CD14-positive monocyte (primary cell): ENCODE measurements at regions not wholly inside any gene's neighbourhood (a gene's known extent, or its start where the extent isn't known, plus 50 kb on each side); places are given as distances from the start of the nearest gene placed in this dataset.

ENCODE experiments used
- DNase-seq, 3 donors: peaks; one replicate each; pipeline ENCODE4 v3.0.0-alpha.2; 2011 to 2022
- H2AFZ ChIP-seq: 2 replicates; pipeline ENCODE4 v1.6.0; 2012; ENCODE audit warnings: mild to moderate bottlenecking, low read depth, low read length, inconsistent platforms; ENCODE audit not compliant: insufficient read depth, poor library complexity, severe bottlenecking
- H3K27ac ChIP-seq, 2 donors: 1 replicate in 1 of 2; 2 replicates in 1 of 2; pipeline ENCODE4 v1.5.1; 2012 to 2013; ENCODE audit warnings: low read length in 2 of 2, control low read depth in 1 of 2, inconsistent platforms in 1 of 2, low read depth in 1 of 2, mild to moderate bottlenecking in 1 of 2
- H3K27me3 ChIP-seq, 2 donors: one replicate each; pipeline versions ENCODE4 v1.6.0 to v1.6.1; 2011 to 2013; ENCODE audit warnings: low read length in 2 of 2; ENCODE audit not compliant: control insufficient read depth in 2 of 2, insufficient read depth in 2 of 2
- H3K36me3 ChIP-seq, 2 donors: replicated peaks in 1 of 2; 1 replicate in 1 of 2; 2 replicates in 1 of 2; pipeline versions ENCODE4 v1.5.1 to v1.6.1; 2012 to 2013; ENCODE audit warnings: low read length in 2 of 2, control low read depth in 1 of 2, inconsistent platforms in 1 of 2, mild to moderate bottlenecking in 1 of 2; ENCODE audit not compliant: insufficient read depth in 2 of 2, control insufficient read depth in 1 of 2
- H3K4me1 ChIP-seq, 2 donors: 1 replicate in 1 of 2; 2 replicates in 1 of 2; pipeline versions ENCODE4 v1.5.1 to v1.6.1; 2012 to 2013; ENCODE audit warnings: low read length in 2 of 2, control low read depth in 1 of 2, inconsistent platforms in 1 of 2, mild to moderate bottlenecking in 1 of 2, moderate library complexity in 1 of 2; ENCODE audit not compliant: insufficient read depth in 2 of 2, control insufficient read depth in 1 of 2
- H3K4me2 ChIP-seq: replicated peaks from 2 replicates; pipeline ENCODE3; 2012; ENCODE audit warnings: low read length, moderate library complexity, mild to moderate bottlenecking; ENCODE audit not compliant: poor library complexity, severe bottlenecking; ENCODE audit errors: extremely low read depth
- H3K4me3 ChIP-seq, 3 experiments: fragments of 200-600 bp in 1 of 3; sonication (generic) in 1 of 3; replicated peaks in 1 of 3; 1 replicate in 2 of 3; 2 replicates in 1 of 3; pipeline ENCODE4 v1.5.1; 2011 to 2013; ENCODE audit warnings: low read length in 3 of 3, mild to moderate bottlenecking in 3 of 3, control low read depth in 2 of 3, low read depth in 2 of 3, inconsistent platforms in 1 of 3, moderate library complexity in 1 of 3
- H3K79me2 ChIP-seq: 2 replicates; pipeline ENCODE4 v1.6.0; 2012; ENCODE audit warnings: mild to moderate bottlenecking, control low read depth, inconsistent platforms, low read length, moderate library complexity; ENCODE audit not compliant: insufficient read depth
- H3K9ac ChIP-seq: 2 replicates; pipeline ENCODE4 v1.6.0; 2017; ENCODE audit warnings: low read length, mild to moderate bottlenecking; ENCODE audit not compliant: insufficient read depth, poor library complexity, severe bottlenecking
- H3K9me3 ChIP-seq, 2 donors: replicated peaks in 1 of 2; 1 replicate in 1 of 2; 2 replicates in 1 of 2; pipeline versions ENCODE4 v1.5.1 to v1.6.1; 2012 to 2013; ENCODE audit warnings: low read length in 2 of 2, control low read depth in 1 of 2; ENCODE audit not compliant: control insufficient read depth in 1 of 2, insufficient read depth in 1 of 2
- H4K20me1 ChIP-seq: 2 replicates; pipeline ENCODE4 v1.6.0; 2012; ENCODE audit warnings: mild to moderate bottlenecking, low read length, control low read depth, moderate library complexity; ENCODE audit not compliant: insufficient read depth
- H3K27ac Mint-ChIP-seq, 7 donors: one replicate each; pipeline ENCODE4 v1.8.0; 2020; ENCODE audit warnings: mild to moderate bottlenecking in 7 of 7, mixed read lengths in 7 of 7, moderate library complexity in 6 of 7, inconsistent platforms in 2 of 7
- H3K27me3 Mint-ChIP-seq, 3 donors: one replicate each; pipeline ENCODE4 v1.8.0; 2021 to 2022; ENCODE audit warnings: low read depth in 3 of 3, mild to moderate bottlenecking in 3 of 3, mixed read lengths in 3 of 3, moderate library complexity in 3 of 3, inconsistent platforms in 1 of 3
- H3K36me3 Mint-ChIP-seq, 2 donors: one replicate each; pipeline ENCODE4 v1.8.0; 2020; ENCODE audit warnings: mixed read lengths in 2 of 2, inconsistent platforms in 1 of 2, mild to moderate bottlenecking in 1 of 2
- H3K4me1 Mint-ChIP-seq: one replicate; pipeline ENCODE4 v1.8.0; 2020; ENCODE audit warnings: mild to moderate bottlenecking, mixed read lengths
- H3K4me3 Mint-ChIP-seq, 2 donors: one replicate each; pipeline ENCODE4 v1.8.0; 2020; ENCODE audit warnings: mild to moderate bottlenecking in 2 of 2, mixed read lengths in 2 of 2, moderate library complexity in 1 of 2
- H3K9me3 Mint-ChIP-seq, 7 donors: one replicate each; pipeline ENCODE4 v1.8.0; 2020 to 2022; ENCODE audit warnings: mixed read lengths in 7 of 7, mild to moderate bottlenecking in 6 of 7, moderate library complexity in 6 of 7, inconsistent platforms in 2 of 7
- CTCF ChIP-seq: fragments of 200-600 bp; IDR thresholded peaks from one replicate; pipeline ENCODE4 v1.8.0; 2022; ENCODE audit warnings: antibody characterized with exemption, mild to moderate bottlenecking
- WGBS: methylation state at CpG from one replicate; pipeline ENCODE4 v1.1.5; 2013; ENCODE audit warnings: missing lambda C conversion rate; ENCODE audit not compliant: insufficient coverage; 5-methylcytosine and 5-hydroxymethylcytosine counted together
- intact Hi-C, 2 donors: fragments of 100-400 bp; cut with micrococcal nuclease; formaldehyde crosslinking; loops; one replicate each; pipeline versions ENCODE4 v1.15.0 to v1.15.1; 2023

- H3K36me3 ChIP-seq = no peaks in the 10 kb centered on the region
- Mint-ChIP-seq H3K36me3 (no peaks in the 10 kb centered on the region), H3K9me3 (peaks cover 0 to under 1% (median 0%) of the 10 kb centered on the region in 7 donors), H3K4me1 (peaks cover 39% of the 10 kb centered on the region), H3K27me3 (peaks cover 0 to 9% (median 5%) of the 10 kb centered on the region in 3 donors), H3K4me3 (no peak overlapping the region), H3K27ac (no peak overlapping the region)
- no peak overlapping the region for H3K4me3 ChIP-seq
- H3K9me3 ChIP-seq = no peaks in the 10 kb centered on the region
- no peaks in the 10 kb centered on the region for H3K27me3 ChIP-seq
- TF ChIP-seq CTCF = no peak
- no peaks in the 10 kb centered on the region for H3K79me2 ChIP-seq
- no peak overlapping the region for H3K4me2 ChIP-seq
- 100% methylated on average over 2 of the region's 5 CpGs for WGBS
- no peaks in the 10 kb centered on the region for H4K20me1 ChIP-seq
- H3K27ac ChIP-seq = no peak overlapping the region
- DNase-seq = no peak
- peaks cover 24 to 33% of the 10 kb centered on the region in 2 donors for H3K4me1 ChIP-seq
- no peak overlapping the region for H2AFZ ChIP-seq
- intact Hi-C loops = no loop called here
- no peak overlapping the region for H3K9ac ChIP-seq
Measured at GRCh38 chr9:110028271-110028670, 179.7 kb downstream of the C9orf152 start.

- Histone ChIP-seq H3K27me3 (no peaks in the 10 kb centered on the region), H3K9ac (no peak overlapping the region), H2AFZ (no peak overlapping the region), H3K4me2 (no peak overlapping the region), H3K4me3 (no peak overlapping the region), H3K36me3 (no peaks in the 10 kb centered on the region), H4K20me1 (no peaks in the 10 kb centered on the region), H3K4me1 (peaks cover 22 to 33% of the 10 kb centered on the region in 2 donors), H3K27ac (no peak overlapping the region), H3K9me3 (no peaks in the 10 kb centered on the region), H3K79me2 (no peaks in the 10 kb centered on the region)
- H3K27ac Mint-ChIP-seq = no peak overlapping the region
- no peaks in the 10 kb centered on the region for H3K36me3 Mint-ChIP-seq
- DNase-seq = no peak
- H3K4me3 Mint-ChIP-seq = no peak overlapping the region
- no CpG with 5 or more reads among the region's 3 CpGs for WGBS
- no peak for TF ChIP-seq CTCF
- no peaks in the 10 kb centered on the region for H3K9me3 Mint-ChIP-seq
- H3K27me3 Mint-ChIP-seq = peaks cover 0 to 11% (median 6%) of the 10 kb centered on the region in 3 donors
- intact Hi-C loops = no loop called here
- H3K4me1 Mint-ChIP-seq = peaks cover 37% of the 10 kb centered on the region
Measured at GRCh38 chr9:110028676-110029075, 179.3 kb downstream of the C9orf152 start.
